IPS-15b (cell line): ENCODE measurements at regions not wholly inside any gene's neighbourhood (a gene's known extent, or its start where the extent isn't known, plus 50 kb on each side); places are given as distances from the start of the nearest gene placed in this dataset.
"Not testable (repeated sequence)": the region's sequence is repeated elsewhere in the genome, so short reads cannot be mapped to it uniquely, and the experiment has no call there.

Source experiments
- H3K27me3 ChIP-seq: one replicate; pipeline ENCODE4 v1.6.1; 2013; ENCODE audit warnings: low read length; ENCODE audit not compliant: control insufficient read depth, insufficient read depth
- H3K36me3 ChIP-seq: one replicate; pipeline ENCODE4 v1.6.1; 2013; ENCODE audit warnings: low read length; ENCODE audit not compliant: control insufficient read depth, insufficient read depth
- H3K4me1 ChIP-seq: one replicate; pipeline ENCODE4 v1.6.1; 2013; ENCODE audit warnings: mild to moderate bottlenecking, low read length; ENCODE audit not compliant: control insufficient read depth, insufficient read depth
- H3K4me3 ChIP-seq: one replicate; pipeline ENCODE4 v1.5.1; 2013; ENCODE audit warnings: low read depth, low read length
- H3K9ac ChIP-seq: one replicate; pipeline ENCODE4 v1.6.1; 2013; ENCODE audit warnings: low read depth, mild to moderate bottlenecking, low read length
- H3K9me3 ChIP-seq: one replicate; pipeline ENCODE4 v1.6.1; 2013; ENCODE audit warnings: mild to moderate bottlenecking, low read length; ENCODE audit not compliant: control insufficient read depth, insufficient read depth

- not testable (repeated sequence) for H3K9me3 ChIP-seq, H3K9ac ChIP-seq, H3K27me3 ChIP-seq, H3K36me3 ChIP-seq, H3K4me1 ChIP-seq, H3K4me3 ChIP-seq
These were observed 785.8 kb upstream of the DDX18 start for GRCh38 chr2:117028708-117029107.

GRCh38 chr2:117055499-117056375 is 758.8 kb upstream of the DDX18 start:
- Histone ChIP-seq H3K9me3 (no peaks in the 10 kb centered on the region), H3K9ac (no peak overlapping the region), H3K4me3 (no peak overlapping the region), H3K27me3 (no peaks in the 10 kb centered on the region), H3K4me1 (no peaks in the 10 kb centered on the region), H3K36me3 (no peaks in the 10 kb centered on the region)

GRCh38 chr2:117056376-117056748 is 758.1 kb upstream of the DDX18 start:
- Histone ChIP-seq H3K36me3 (no peaks in the 10 kb centered on the region), H3K9ac (no peak overlapping the region), H3K27me3 (no peaks in the 10 kb centered on the region), H3K9me3 (no peaks in the 10 kb centered on the region), H3K4me3 (no peak overlapping the region), H3K4me1 (no peaks in the 10 kb centered on the region)

GRCh38 chr2:117057016-117057415 is 757.5 kb upstream of the DDX18 start:
- no peaks in the 10 kb centered on the region for H3K4me1 ChIP-seq
- H3K27me3 ChIP-seq = no peaks in the 10 kb centered on the region
- no peak overlapping the region for H3K9ac ChIP-seq
- H3K4me3 ChIP-seq = no peak overlapping the region
- no peaks in the 10 kb centered on the region for H3K36me3 ChIP-seq
- no peaks in the 10 kb centered on the region for H3K9me3 ChIP-seq

GRCh38 chr2:117058366-117058765 is 756.1 kb upstream of the DDX18 start:
- Histone ChIP-seq H3K4me1 (no peaks in the 10 kb centered on the region), H3K36me3 (no peaks in the 10 kb centered on the region), H3K9me3 (no peaks in the 10 kb centered on the region), H3K4me3 (no peak overlapping the region), H3K9ac (no peak overlapping the region), H3K27me3 (no peaks in the 10 kb centered on the region)

- H3K9me3 ChIP-seq = no peaks in the 10 kb centered on the region
- H3K36me3 ChIP-seq = no peaks in the 10 kb centered on the region
- no peaks in the 10 kb centered on the region for H3K4me1 ChIP-seq
- no peak overlapping the region for H3K9ac ChIP-seq
- H3K27me3 ChIP-seq = no peaks in the 10 kb centered on the region
- H3K4me3 ChIP-seq = no peak overlapping the region
These were observed 750.5 kb upstream of the DDX18 start for GRCh38 chr2:117064021-117064420.

- H3K27me3 ChIP-seq = no peaks in the 10 kb centered on the region
- H3K9ac ChIP-seq = no peak overlapping the region
- H3K4me3 ChIP-seq = no peak overlapping the region
- no peaks in the 10 kb centered on the region for H3K4me1 ChIP-seq
- H3K9me3 ChIP-seq = no peaks in the 10 kb centered on the region
- no peaks in the 10 kb centered on the region for H3K36me3 ChIP-seq
These were observed 748.6 kb upstream of the DDX18 start for GRCh38 chr2:117065912-117066311.

- H3K9me3 ChIP-seq = peaks cover 5% of the 10 kb centered on the region
- H3K4me3 ChIP-seq = no peak overlapping the region
- no peaks in the 10 kb centered on the region for H3K36me3 ChIP-seq
- no peaks in the 10 kb centered on the region for H3K27me3 ChIP-seq
- H3K4me1 ChIP-seq = no peaks in the 10 kb centered on the region
- no peak overlapping the region for H3K9ac ChIP-seq
These were observed 746.6 kb upstream of the DDX18 start for GRCh38 chr2:117067900-117068299.

- Histone ChIP-seq H3K4me3 (no peak overlapping the region), H3K27me3 (no peaks in the 10 kb centered on the region), H3K4me1 (no peaks in the 10 kb centered on the region), H3K9me3 (peaks cover 5% of the 10 kb centered on the region), H3K36me3 (no peaks in the 10 kb centered on the region), H3K9ac (no peak overlapping the region)
These were observed 746.1 kb upstream of the DDX18 start for GRCh38 chr2:117068371-117068770.

- no peaks in the 10 kb centered on the region for H3K4me1 ChIP-seq
- H3K36me3 ChIP-seq = no peaks in the 10 kb centered on the region
These were observed 742.9 kb upstream of the DDX18 start for GRCh38 chr2:117071556-117072102.

GRCh38 chr2:117074756-117075155 is 739.7 kb upstream of the DDX18 start:
- Histone ChIP-seq H3K4me1 (no peaks in the 10 kb centered on the region), H3K4me3 (no peak overlapping the region), H3K9ac (no peak overlapping the region), H3K9me3 (peaks cover 5% of the 10 kb centered on the region), H3K36me3 (no peaks in the 10 kb centered on the region), H3K27me3 (peaks cover 25% of the 10 kb centered on the region)

More at GRCh38 chr2:117071556-117072102, 742.9 kb upstream of the DDX18 start:
- Histone ChIP-seq H3K9ac (no peak overlapping the region), H3K9me3 (peaks cover 5% of the 10 kb centered on the region), H3K4me3 (no peak overlapping the region), H3K27me3 (peaks cover 8% of the 10 kb centered on the region)

- H3K4me1 ChIP-seq = peaks cover 23% of the 10 kb centered on the region
- H3K9me3 ChIP-seq = no peaks in the 10 kb centered on the region
- H3K4me3 ChIP-seq = no peak overlapping the region
- no peaks in the 10 kb centered on the region for H3K36me3 ChIP-seq
- peaks cover 14% of the 10 kb centered on the region for H3K27me3 ChIP-seq
- H3K9ac ChIP-seq = no peak overlapping the region
These were observed 729.2 kb upstream of the DDX18 start for GRCh38 chr2:117085256-117085655.
